A673 (cell line): ENCODE measurements at regions not wholly inside any gene's neighbourhood (a gene's known extent, or its start where the extent isn't known, plus 50 kb on each side); places are given as distances from the start of the nearest gene placed in this dataset.

Source experiments
- CTCF ChIP-seq: fragments of 300-800, 200-600 bp; sonication (generic); conservative IDR thresholded peaks from 2 replicates; pipeline ENCODE4 v1.5.1; 2017; ENCODE audit warnings: low read depth, mild to moderate bottlenecking, antibody characterized with exemption, low read length, moderate library complexity, mixed read lengths
- EZH2 ChIP-seq: fragments of 200-600 bp; sonication (generic); IDR thresholded peaks from 2 replicates; pipeline ENCODE4 v1.6.1; 2017; ENCODE audit warnings: borderline replicate concordance, low read depth, mild to moderate bottlenecking, mixed read lengths, antibody characterized with exemption, low read length; ENCODE audit not compliant: poor library complexity, severe bottlenecking

- TF ChIP-seq CTCF (no peak), EZH2 (no peak)
These were observed 104.9 kb downstream of the HSPH1 start for GRCh38 chr13:31056644-31057271.
